Panc1 (cell line): ENCODE measurements at regions not wholly inside any gene's neighbourhood (a gene's known extent, or its start where the extent isn't known, plus 50 kb on each side); places are given as distances from the start of the nearest gene placed in this dataset.

Experiments
- CTCF ChIP-seq: fragments of 450-650 bp; IDR thresholded peaks from 2 replicates; pipeline ENCODE4 v1.5.1; 2017; ENCODE audit warnings: mild to moderate bottlenecking
- POLR2AphosphoS5 ChIP-seq: IDR thresholded peaks from 2 replicates; pipeline ENCODE4 v1.6.1; 2012; ENCODE audit warnings: mild to moderate bottlenecking, low read depth, low read length, moderate library complexity
- REST ChIP-seq, 2 experiments: IDR thresholded peaks; 2 replicates each; pipeline ENCODE4 v1.6.1; 2011 to 2012; ENCODE audit warnings: low read depth in 2 of 2, control low read depth in 1 of 2, low read length in 1 of 2, mild to moderate bottlenecking in 1 of 2, moderate library complexity in 1 of 2; ENCODE audit not compliant: insufficient read depth in 1 of 2
- SIN3A ChIP-seq: IDR thresholded peaks from 2 replicates; pipeline ENCODE4 v1.6.1; 2012; ENCODE audit warnings: low read depth, mild to moderate bottlenecking, low read length, moderate library complexity, borderline replicate concordance; ENCODE audit not compliant: insufficient read depth
- TCF7L2 ChIP-seq: IDR thresholded peaks from 2 replicates; pipeline ENCODE4 v1.6.1; 2011; ENCODE audit warnings: mild to moderate bottlenecking, low read depth, low read length, inconsistent platforms

DNA sequence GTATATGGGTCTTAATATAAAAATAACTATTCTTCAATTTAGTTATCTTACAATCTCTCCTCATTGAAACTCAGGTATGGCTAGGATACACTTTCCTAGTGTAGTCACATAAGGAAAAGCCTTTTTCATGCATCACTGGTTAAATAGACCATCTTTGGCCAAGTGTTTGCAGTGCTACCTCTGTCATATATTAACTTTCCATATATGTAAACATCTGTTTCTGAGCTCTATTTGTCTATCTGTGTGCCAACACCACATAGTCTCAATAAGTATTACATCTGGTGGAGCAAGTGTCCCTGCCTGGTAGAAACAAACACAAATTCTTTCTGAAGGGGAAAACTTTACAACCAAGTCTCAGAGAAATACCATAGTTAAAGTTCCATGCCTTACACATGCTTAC lies 134.6 kb downstream of the TSEN15 start:
- TF ChIP-seq CTCF: no peak
- TF ChIP-seq POLR2AphosphoS5: no peak
- no peak for TF ChIP-seq REST (IDR thresholded peaks at IDR 0.05; ENCODE audit: insufficient read depth in 1 of 2, low read depth in 2 of 2, low read length in 1 of 2)
- TF ChIP-seq TCF7L2: no peak
- no peak for TF ChIP-seq SIN3A
